ENCODE measurements at regions not wholly inside any gene's neighbourhood (a gene's known extent, or its start where the extent isn't known, plus 50 kb on each side); places are given as distances from the start of the nearest gene placed in this dataset.

- TF ChIP-seq POLR2A (IDR thresholded peaks at IDR 0.05) (no peak), EP300 (IDR thresholded peaks at IDR 0.05) (no peak)
- TF ChIP-seq, protein P1, sequence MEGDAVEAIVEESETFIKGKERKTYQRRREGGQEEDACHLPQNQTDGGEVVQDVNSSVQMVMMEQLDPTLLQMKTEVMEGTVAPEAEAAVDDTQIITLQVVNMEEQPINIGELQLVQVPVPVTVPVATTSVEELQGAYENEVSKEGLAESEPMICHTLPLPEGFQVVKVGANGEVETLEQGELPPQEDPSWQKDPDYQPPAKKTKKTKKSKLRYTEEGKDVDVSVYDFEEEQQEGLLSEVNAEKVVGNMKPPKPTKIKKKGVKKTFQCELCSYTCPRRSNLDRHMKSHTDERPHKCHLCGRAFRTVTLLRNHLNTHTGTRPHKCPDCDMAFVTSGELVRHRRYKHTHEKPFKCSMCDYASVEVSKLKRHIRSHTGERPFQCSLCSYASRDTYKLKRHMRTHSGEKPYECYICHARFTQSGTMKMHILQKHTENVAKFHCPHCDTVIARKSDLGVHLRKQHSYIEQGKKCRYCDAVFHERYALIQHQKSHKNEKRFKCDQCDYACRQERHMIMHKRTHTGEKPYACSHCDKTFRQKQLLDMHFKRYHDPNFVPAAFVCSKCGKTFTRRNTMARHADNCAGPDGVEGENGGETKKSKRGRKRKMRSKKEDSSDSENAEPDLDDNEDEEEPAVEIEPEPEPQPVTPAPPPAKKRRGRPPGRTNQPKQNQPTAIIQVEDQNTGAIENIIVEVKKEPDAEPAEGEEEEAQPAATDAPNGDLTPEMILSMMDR (IDR thresholded peaks at IDR 0.05), result no peak
Measured at GRCh38 chr7:4449263-4449662, 232.8 kb upstream of the FOXK1 start.

All from tibial nerve (tissue), 4 donors.